ENCODE measurements at regions not wholly inside any gene's neighbourhood (a gene's known extent, or its start where the extent isn't known, plus 50 kb on each side); places are given as distances from the start of the nearest gene placed in this dataset.

DNA sequence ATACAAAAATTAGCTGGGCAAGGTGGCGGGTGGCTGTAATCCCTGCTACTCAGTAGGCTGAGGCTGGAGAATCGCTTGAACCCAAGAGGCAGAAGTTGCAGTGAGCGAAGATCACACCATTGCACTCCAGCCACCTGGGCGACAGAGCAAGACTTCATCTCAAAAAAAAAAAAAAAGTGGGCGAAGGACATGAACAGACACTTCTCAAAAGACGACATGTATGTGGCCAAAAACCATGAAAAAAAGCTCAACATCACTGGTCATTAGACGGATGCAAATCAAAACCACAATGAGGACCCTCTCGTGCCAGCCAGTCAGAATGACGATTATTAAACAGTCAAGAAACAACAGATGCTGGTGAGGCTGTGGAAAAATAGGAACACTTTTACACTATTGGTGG, 344.9 kb upstream of the JARID2 start:
- in situ Hi-C loops (cut with MboI; ENCODE audit: low pct_unique_long_range_greater_than_20kb, low sequenced_read_pairs, unreplicated experiment), result no loop called here
- TF ChIP-seq, protein P1, sequence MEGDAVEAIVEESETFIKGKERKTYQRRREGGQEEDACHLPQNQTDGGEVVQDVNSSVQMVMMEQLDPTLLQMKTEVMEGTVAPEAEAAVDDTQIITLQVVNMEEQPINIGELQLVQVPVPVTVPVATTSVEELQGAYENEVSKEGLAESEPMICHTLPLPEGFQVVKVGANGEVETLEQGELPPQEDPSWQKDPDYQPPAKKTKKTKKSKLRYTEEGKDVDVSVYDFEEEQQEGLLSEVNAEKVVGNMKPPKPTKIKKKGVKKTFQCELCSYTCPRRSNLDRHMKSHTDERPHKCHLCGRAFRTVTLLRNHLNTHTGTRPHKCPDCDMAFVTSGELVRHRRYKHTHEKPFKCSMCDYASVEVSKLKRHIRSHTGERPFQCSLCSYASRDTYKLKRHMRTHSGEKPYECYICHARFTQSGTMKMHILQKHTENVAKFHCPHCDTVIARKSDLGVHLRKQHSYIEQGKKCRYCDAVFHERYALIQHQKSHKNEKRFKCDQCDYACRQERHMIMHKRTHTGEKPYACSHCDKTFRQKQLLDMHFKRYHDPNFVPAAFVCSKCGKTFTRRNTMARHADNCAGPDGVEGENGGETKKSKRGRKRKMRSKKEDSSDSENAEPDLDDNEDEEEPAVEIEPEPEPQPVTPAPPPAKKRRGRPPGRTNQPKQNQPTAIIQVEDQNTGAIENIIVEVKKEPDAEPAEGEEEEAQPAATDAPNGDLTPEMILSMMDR (IDR thresholded peaks at IDR 0.05; ENCODE audit: extremely low read depth, insufficient read depth, missing control alignments), result no peak
- DNase-seq (ENCODE audit: low spot score), result no peak

- TF ChIP-seq, protein P1 (IDR thresholded peaks at IDR 0.05; ENCODE audit: extremely low read depth, insufficient read depth, missing control alignments), result no peak
- in situ Hi-C loops (cut with MboI; ENCODE audit: low pct_unique_long_range_greater_than_20kb, low sequenced_read_pairs, unreplicated experiment), result no loop called here
- no peak for DNase-seq (ENCODE audit: low spot score)
These were observed 342.5 kb upstream of the JARID2 start for GRCh38 chr6:14903176-14904038.

DNA sequence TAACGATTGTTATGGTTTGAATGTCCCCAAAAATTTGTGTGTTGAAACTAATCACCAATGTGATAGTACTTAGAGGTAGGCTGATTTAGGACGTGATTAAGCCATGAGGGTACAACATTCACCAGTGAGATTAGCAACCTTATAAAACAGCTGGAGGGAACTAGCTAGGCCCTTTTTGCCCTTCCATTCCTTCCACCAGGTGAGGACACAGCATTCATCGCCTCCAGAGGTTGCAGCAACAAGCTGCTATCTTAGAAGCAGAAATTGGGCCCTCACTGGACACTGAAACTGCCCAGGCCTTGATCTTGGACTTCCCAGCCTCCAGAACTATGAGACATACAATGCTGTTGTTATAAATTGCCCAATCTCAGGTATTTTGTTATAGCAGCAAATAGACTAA, 340.7 kb upstream of the JARID2 start:
- in situ Hi-C loops (cut with MboI; ENCODE audit: low pct_unique_long_range_greater_than_20kb, low sequenced_read_pairs, unreplicated experiment), result no loop called here

DNA sequence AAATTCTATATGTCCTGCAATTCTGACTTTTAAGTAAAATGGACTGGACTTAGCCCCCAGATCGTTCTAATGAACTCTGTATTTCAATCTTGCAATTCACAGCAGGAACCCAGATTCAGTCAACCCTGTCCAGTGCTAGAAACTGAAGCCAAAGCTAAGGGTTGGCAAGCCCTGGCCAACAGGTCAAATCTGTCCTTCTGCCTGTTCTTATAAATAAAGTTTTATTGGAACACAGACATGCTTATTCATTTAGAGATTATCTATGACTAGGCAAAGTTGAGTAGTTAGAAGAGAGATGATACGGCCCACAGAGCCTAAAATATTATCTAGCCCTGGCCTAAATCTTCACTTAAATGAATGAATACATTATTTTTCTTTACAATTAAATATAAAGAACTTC, 339.2 kb upstream of the JARID2 start:
- TF ChIP-seq, protein P1 (IDR thresholded peaks at IDR 0.05; ENCODE audit: extremely low read depth, insufficient read depth, missing control alignments), result no peak
- DNase-seq (ENCODE audit: low spot score), result no peak
- in situ Hi-C loops (cut with MboI; ENCODE audit: low pct_unique_long_range_greater_than_20kb, low sequenced_read_pairs, unreplicated experiment), result no loop called here

More for the DNA sequence above, 340.7 kb upstream of the JARID2 start:
- DNase-seq (ENCODE audit: low spot score), result no peak
- TF ChIP-seq, protein P1 (IDR thresholded peaks at IDR 0.05; ENCODE audit: extremely low read depth, insufficient read depth, missing control alignments), result no peak

- in situ Hi-C loops (cut with MboI; ENCODE audit: low pct_unique_long_range_greater_than_20kb, low sequenced_read_pairs, unreplicated experiment), result no loop called here
- DNase-seq (ENCODE audit: low spot score), result peak; percentile 62
These were observed 334.9 kb upstream of the JARID2 start for GRCh38 chr6:14910692-14911547.

DNA sequence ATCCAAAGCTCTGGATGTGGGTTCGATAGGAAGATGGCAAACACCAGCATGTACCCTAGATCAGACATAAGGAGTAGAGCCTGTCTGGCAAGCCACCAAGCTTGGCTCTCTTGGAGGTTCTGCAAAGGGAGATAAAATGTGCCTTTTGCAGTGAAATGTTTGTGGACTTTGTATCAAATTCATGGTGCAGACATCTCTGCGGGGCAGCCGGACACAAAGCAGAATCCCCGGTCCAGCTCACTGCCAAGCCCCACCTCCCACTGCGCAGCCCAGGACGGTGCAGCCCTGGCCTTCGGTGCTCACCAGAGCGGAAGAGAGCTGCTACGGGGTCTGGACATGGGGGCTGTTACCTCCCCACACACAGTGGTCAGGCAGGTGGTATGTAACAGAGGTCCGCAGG, 333.6 kb upstream of the JARID2 start:
- in situ Hi-C loops (cut with MboI; ENCODE audit: low pct_unique_long_range_greater_than_20kb, low sequenced_read_pairs, unreplicated experiment), result no loop called here
- DNase-seq (ENCODE audit: low spot score), result no peak
- TF ChIP-seq, protein P1 (IDR thresholded peaks at IDR 0.05; ENCODE audit: extremely low read depth, insufficient read depth, missing control alignments), result no peak

More at GRCh38 chr6:14910692-14911547, 334.9 kb upstream of the JARID2 start:
- TF ChIP-seq, protein P1 (IDR thresholded peaks at IDR 0.05; ENCODE audit: extremely low read depth, insufficient read depth, missing control alignments), result no peak

Data from GM13977 (cell line).